ENCODE measurements at regions not wholly inside any gene's neighbourhood (a gene's known extent, or its start where the extent isn't known, plus 50 kb on each side); places are given as distances from the start of the nearest gene placed in this dataset.
A peak's percentile ranks its signal among the peaks of the same experiment; 100 is the strongest.

DNA sequence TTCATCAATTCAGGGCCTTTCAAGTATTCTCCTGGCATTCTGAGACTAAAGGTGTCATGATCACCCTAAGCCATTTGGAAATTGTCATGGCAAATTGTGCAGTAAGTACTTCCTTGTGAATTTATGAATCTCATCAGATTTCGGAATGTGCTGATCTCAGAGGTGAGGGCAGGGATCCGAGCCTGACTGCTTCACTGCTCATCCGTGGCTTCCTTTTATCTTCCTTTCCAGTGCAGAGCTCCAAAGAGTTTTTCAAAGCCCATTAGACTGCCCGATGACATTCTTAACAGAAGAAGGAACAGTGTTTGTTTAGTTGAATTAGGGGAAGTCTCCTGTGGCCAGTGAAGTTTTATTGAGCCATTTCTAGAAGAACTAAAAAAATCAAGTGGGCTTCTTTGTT is 182.8 kb upstream of the GDNF start:
- H3K4me3 Mint-ChIP-seq, result peak overlapping the region; percentile 3
- H3K36me3 Mint-ChIP-seq (ENCODE audit: low read depth), result no peaks in the 10 kb centered on the region
- TF ChIP-seq, protein P1, sequence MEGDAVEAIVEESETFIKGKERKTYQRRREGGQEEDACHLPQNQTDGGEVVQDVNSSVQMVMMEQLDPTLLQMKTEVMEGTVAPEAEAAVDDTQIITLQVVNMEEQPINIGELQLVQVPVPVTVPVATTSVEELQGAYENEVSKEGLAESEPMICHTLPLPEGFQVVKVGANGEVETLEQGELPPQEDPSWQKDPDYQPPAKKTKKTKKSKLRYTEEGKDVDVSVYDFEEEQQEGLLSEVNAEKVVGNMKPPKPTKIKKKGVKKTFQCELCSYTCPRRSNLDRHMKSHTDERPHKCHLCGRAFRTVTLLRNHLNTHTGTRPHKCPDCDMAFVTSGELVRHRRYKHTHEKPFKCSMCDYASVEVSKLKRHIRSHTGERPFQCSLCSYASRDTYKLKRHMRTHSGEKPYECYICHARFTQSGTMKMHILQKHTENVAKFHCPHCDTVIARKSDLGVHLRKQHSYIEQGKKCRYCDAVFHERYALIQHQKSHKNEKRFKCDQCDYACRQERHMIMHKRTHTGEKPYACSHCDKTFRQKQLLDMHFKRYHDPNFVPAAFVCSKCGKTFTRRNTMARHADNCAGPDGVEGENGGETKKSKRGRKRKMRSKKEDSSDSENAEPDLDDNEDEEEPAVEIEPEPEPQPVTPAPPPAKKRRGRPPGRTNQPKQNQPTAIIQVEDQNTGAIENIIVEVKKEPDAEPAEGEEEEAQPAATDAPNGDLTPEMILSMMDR (IDR thresholded peaks at IDR 0.05), result no peak
- DNase-seq, result peak; percentile 31
- H3K27me3 Mint-ChIP-seq (ENCODE audit: low read depth, poor library complexity), result peaks cover 4% of the 10 kb centered on the region
- peaks cover 53% of the 10 kb centered on the region for H3K4me1 Mint-ChIP-seq
- peak overlapping the region; percentile 10 for H3K27ac Mint-ChIP-seq
- H3K9me3 Mint-ChIP-seq, result no peaks in the 10 kb centered on the region

DNA sequence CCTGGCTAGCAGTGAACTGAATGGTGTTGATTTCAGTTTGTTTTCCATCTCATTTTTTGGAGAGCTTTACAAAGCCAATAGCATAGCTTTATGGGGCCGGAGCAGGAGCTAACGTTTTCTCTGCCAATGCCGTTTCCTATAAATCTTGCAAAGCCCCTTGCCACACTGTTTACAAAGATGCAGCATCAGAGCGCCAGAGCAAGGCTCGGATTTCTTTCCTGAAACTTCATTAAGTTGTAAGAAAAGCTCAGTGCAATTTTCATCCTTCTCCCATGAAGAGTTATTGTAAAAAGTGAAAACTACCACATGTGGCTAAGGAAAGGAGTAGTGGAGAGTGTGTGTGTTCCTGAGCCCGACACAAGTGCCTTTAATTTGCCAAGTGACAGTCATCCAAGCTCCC is 178.2 kb upstream of the GDNF start:
- TF ChIP-seq, protein P1 (IDR thresholded peaks at IDR 0.05), result no peak
- H3K9me3 Mint-ChIP-seq, result no peaks in the 10 kb centered on the region
- no peaks in the 10 kb centered on the region for H3K27me3 Mint-ChIP-seq (ENCODE audit: low read depth, poor library complexity)
- peaks cover 84% of the 10 kb centered on the region for H3K4me1 Mint-ChIP-seq
- H3K4me3 Mint-ChIP-seq, result no peak overlapping the region
- no peaks in the 10 kb centered on the region for H3K36me3 Mint-ChIP-seq (ENCODE audit: low read depth)
- DNase-seq, result peak; percentile 19
- peak overlapping the region; percentile 59 for H3K27ac Mint-ChIP-seq

DNA sequence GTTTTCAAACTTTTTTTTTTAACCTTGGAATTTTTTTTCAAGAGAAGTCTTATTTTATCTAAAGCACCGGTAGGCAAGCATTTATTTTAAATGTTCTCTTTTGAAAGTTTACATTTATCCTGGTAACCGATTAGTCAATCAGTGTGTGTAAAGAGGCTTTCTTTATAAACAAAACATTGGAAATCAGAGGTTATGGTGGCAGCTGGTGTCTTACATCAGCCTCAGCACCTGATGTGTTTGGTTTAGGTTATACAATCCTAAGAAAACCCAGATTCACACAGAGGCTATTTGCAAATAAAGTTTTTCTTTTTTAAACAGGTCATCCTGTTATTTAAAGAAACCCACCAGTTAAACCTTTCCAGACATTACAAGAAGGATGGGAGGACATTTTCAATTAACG is 173.3 kb upstream of the GDNF start:
- Mint-ChIP-seq H3K4me1 (peaks cover 90% of the 10 kb centered on the region), H3K27me3 (ENCODE audit: low read depth, poor library complexity) (no peaks in the 10 kb centered on the region), H3K36me3 (ENCODE audit: low read depth) (no peaks in the 10 kb centered on the region), H3K4me3 (no peak overlapping the region), H3K27ac (no peak overlapping the region), H3K9me3 (no peaks in the 10 kb centered on the region)
- DNase-seq, result no peak
- TF ChIP-seq, protein P1 (IDR thresholded peaks at IDR 0.05), result no peak

DNA sequence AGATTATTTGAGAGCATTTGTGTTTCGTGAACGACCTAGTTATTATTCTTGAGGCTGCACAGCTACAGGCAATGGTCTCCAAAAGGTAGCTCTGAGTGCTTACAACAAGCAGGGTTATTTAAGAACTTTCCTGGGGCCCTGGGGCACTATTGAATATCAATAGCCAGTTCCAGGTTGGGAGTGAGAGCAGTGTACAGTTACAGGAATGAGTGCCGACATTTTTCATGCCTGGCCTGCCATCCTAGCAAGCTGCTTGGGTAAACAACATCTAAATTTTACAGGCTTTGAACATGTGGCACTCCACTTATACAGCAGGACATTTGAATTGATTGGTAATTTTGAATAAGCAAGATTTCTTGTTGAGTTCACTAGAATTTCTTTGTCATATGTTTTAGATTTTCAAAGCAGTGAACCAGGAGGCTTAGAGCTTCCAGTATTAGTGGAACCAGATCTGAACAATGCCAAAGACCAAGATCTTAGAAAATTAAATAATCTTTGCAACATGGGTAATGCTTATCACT is 171.9 kb upstream of the GDNF start:
- Mint-ChIP-seq H3K27me3 (ENCODE audit: low read depth, poor library complexity) (peaks cover 3% of the 10 kb centered on the region), H3K36me3 (ENCODE audit: low read depth) (no peaks in the 10 kb centered on the region), H3K4me3 (peak overlapping the region; percentile 10), H3K4me1 (peaks cover 89% of the 10 kb centered on the region), H3K9me3 (peaks cover 2% of the 10 kb centered on the region), H3K27ac (no peak overlapping the region)
- TF ChIP-seq, protein P1 (IDR thresholded peaks at IDR 0.05), result no peak
- no peak for DNase-seq

DNA sequence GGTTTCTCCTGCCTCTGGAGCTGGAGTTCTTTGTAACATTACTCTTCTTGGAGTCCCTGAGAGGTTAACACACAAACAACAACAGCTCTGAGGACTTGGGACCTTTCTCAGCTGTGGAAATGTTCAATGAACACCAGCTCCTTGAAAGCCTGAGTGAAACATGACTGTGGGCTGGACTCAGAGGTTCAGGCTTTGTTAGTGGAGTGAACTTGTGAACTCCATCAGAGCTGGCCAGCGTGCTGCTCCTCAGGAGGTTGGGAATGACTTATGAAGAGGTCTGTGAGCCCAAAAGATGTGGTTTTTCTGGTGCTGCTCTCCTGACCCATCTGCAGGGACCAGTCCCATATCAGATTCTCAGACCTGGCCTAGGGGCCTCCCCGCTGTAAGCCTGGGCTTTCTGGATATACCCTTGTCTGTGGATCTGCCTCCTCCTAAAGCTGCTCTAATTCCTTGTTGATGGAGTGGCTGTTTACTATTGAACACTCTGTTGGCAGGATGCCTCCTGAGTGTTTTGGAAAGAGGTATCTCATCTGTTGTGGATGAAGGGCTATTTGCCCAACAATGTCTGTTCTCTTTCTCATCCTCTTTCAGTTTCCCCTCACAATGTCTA is 170.0 kb upstream of the GDNF start:
- no peak for DNase-seq
- no peak overlapping the region for H3K27ac Mint-ChIP-seq
- H3K4me1 Mint-ChIP-seq, result peaks cover 78% of the 10 kb centered on the region
- peaks cover 5% of the 10 kb centered on the region for H3K9me3 Mint-ChIP-seq
- no peak overlapping the region for H3K4me3 Mint-ChIP-seq
- H3K36me3 Mint-ChIP-seq (ENCODE audit: low read depth), result no peaks in the 10 kb centered on the region
- H3K27me3 Mint-ChIP-seq (ENCODE audit: low read depth, poor library complexity), result peaks cover 3% of the 10 kb centered on the region
- TF ChIP-seq, protein P1 (IDR thresholded peaks at IDR 0.05), result no peak

DNA sequence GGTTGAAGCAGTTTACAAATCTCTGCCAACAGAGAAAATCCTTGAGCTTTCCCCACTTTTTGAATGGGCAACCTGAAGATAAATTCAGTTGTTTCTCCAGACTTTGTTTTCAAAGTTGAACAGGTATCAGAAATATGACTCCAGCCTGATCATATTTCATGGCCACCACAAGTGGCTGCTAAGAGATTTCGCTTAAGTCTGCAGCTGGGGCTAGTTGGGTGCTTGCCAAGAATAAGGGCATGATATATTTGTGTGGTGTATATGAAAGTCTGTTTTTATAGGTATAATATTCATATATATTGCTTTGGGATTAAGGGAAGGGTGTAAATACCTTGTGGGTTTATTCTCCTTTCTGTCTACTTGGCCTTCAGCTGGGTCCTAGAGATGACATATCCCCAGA is 168.4 kb upstream of the GDNF start:
- TF ChIP-seq, protein P1 (IDR thresholded peaks at IDR 0.05), result no peak
- DNase-seq, result no peak
- H3K4me3 Mint-ChIP-seq, result no peak overlapping the region
- H3K9me3 Mint-ChIP-seq, result peaks cover 5% of the 10 kb centered on the region
- no peak overlapping the region for H3K27ac Mint-ChIP-seq
- H3K27me3 Mint-ChIP-seq (ENCODE audit: low read depth, poor library complexity), result peaks cover 3% of the 10 kb centered on the region
- peaks cover 63% of the 10 kb centered on the region for H3K4me1 Mint-ChIP-seq
- no peaks in the 10 kb centered on the region for H3K36me3 Mint-ChIP-seq (ENCODE audit: low read depth)
